K562 (cell line): ENCODE measurements at regions not wholly inside any gene's neighbourhood (a gene's known extent, or its start where the extent isn't known, plus 50 kb on each side); places are given as distances from the start of the nearest gene placed in this dataset.

Experiments used
- ATAC-seq: fragments of 200-7000 bp; cut with Tn5 transposase; 3 replicates; pipeline ENCODE4 v1.9.1; 2020; ENCODE audit warnings: moderate library complexity
- BruUV-seq: library from RNA; stranded (reverse); fragments of 400-500 nt; replicated peaks from 2 replicates; lab custom pipeline; 2021; lab: Mats Ljungman, UMichigan
- CTCF ChIA-PET: fragments of 300-600 bp; formaldehyde crosslinking; extraction: SDS; loops from one replicate; lab custom pipeline; 2021; ENCODE audit warnings: low intra/inter-chr PET ratio; lab: Yijun Ruan, JAX
- POLR2A ChIA-PET: fragments of 300-600, 350-650 bp; sonication (Branson Sonifier 250); formaldehyde crosslinking; extraction: SDS; loops from one replicate; lab custom pipeline; 2021; ENCODE audit warnings: antibody characterized with exemption, inconsistent platforms; lab: Yijun Ruan, JAX
- DNase-seq, 4 experiments: peaks; one replicate each; pipeline versions ENCODE4 v3.0.0 to v3.0.0-alpha.2; 2011 to 2018; ENCODE audit warnings: low spot score in 3 of 4, mixed read lengths in 3 of 4; ENCODE audit errors: extremely low read depth in 1 of 4
- FAIRE-seq: peaks from 2 replicates; lab custom pipeline; 2011; peaks lifted over from hg19 to GRCh38; lab: Jason Lieb, UNC
- H2AFZ ChIP-seq: 2 replicates; pipeline ENCODE4 v1.6.0; 2011; ENCODE audit warnings: low read depth, low read length, control low read depth, inconsistent platforms
- H3K27ac ChIP-seq: fragments of 200-600 bp; 3 replicates; pipeline ENCODE4 v1.8.0; 2011; ENCODE audit warnings: low read depth, mild to moderate bottlenecking, control low read depth, inconsistent platforms, low read length, moderate library complexity, mixed read lengths; ENCODE audit errors: extremely low read depth
- H3K27me3 ChIP-seq, 2 experiments: fragments of 300-600 bp in 1 of 2; 2 replicates in 1 of 2; 3 replicates in 1 of 2; pipeline versions ENCODE4 v1.6.0 to v1.8.0; 2011; ENCODE audit warnings: inconsistent platforms in 2 of 2, low read length in 2 of 2, mild to moderate bottlenecking in 1 of 2, mixed read lengths in 1 of 2, moderate library complexity in 1 of 2; ENCODE audit not compliant: control insufficient read depth in 2 of 2, insufficient read depth in 2 of 2
- H3K36me3 ChIP-seq: fragments of 300-600 bp; 3 replicates; pipeline ENCODE4 v1.8.0; 2011; ENCODE audit warnings: mild to moderate bottlenecking, low read length, inconsistent platforms; ENCODE audit not compliant: control insufficient read depth, insufficient read depth
- H3K4me1 ChIP-seq, 2 experiments: fragments of 200-600 bp in 1 of 2; replicated peaks in 1 of 2; 2 replicates in 1 of 2; 3 replicates in 1 of 2; pipeline versions ENCODE4 v1.5.1 to v1.8.0; 2011; ENCODE audit warnings: inconsistent platforms in 2 of 2, low read length in 2 of 2, mild to moderate bottlenecking in 1 of 2, mixed read lengths in 1 of 2, moderate library complexity in 1 of 2; ENCODE audit not compliant: control insufficient read depth in 2 of 2, insufficient read depth in 2 of 2
- H3K4me2 ChIP-seq: 2 replicates; pipeline ENCODE4 v1.6.1; 2011; ENCODE audit warnings: low read length, control low read depth, inconsistent platforms, mixed read lengths; ENCODE audit not compliant: insufficient read depth
- H3K4me3 ChIP-seq: fragments of 200-600 bp; sonication (generic), shearing (Covaris generic); 2 replicates; pipeline ENCODE4 v1.5.1; 2016; ENCODE audit warnings: control low read depth, inconsistent platforms
- H3K79me2 ChIP-seq: fragments of 200-600 bp; 3 replicates; pipeline ENCODE4 v1.8.0; 2011; ENCODE audit warnings: low read length, inconsistent platforms; ENCODE audit not compliant: control insufficient read depth, insufficient read depth
- H3K9ac ChIP-seq, 2 experiments: 2 replicates each; pipeline versions ENCODE4 v1.6.0 to v1.6.1; 2011; ENCODE audit warnings: low read depth in 2 of 2, low read length in 2 of 2, control low read depth in 1 of 2, inconsistent platforms in 1 of 2, mild to moderate bottlenecking in 1 of 2, mixed read lengths in 1 of 2; ENCODE audit not compliant: insufficient read depth in 1 of 2
- H3K9me1 ChIP-seq: one replicate; pipeline ENCODE4 v1.6.0; 2011; ENCODE audit warnings: inconsistent platforms, mild to moderate bottlenecking, low read length, moderate library complexity; ENCODE audit not compliant: control insufficient read depth, insufficient read depth
- H3K9me3 ChIP-seq: replicated peaks from 2 replicates; pipeline ENCODE4 v1.5.1; 2011; ENCODE audit warnings: low read depth, low read length, inconsistent platforms; ENCODE audit not compliant: control insufficient read depth, insufficient read depth
- H4K20me1 ChIP-seq: replicated peaks from 2 replicates; pipeline ENCODE4 v1.6.1; 2011; ENCODE audit warnings: low read length, inconsistent platforms, mixed read lengths; ENCODE audit not compliant: control insufficient read depth, insufficient read depth
- BRF1 ChIP-seq: IDR thresholded peaks from 3 replicates; pipeline ENCODE4 v1.6.1; 2011; ENCODE audit warnings: borderline replicate concordance, mild to moderate bottlenecking; ENCODE audit not compliant: insufficient read length; ENCODE audit errors: extremely low read depth
- CTCFL ChIP-seq: IDR thresholded peaks from 2 replicates; pipeline ENCODE4 v1.6.1; 2011; ENCODE audit warnings: borderline replicate concordance, low read depth, mild to moderate bottlenecking, moderate library complexity, low read length; ENCODE audit not compliant: insufficient read depth, poor library complexity, severe bottlenecking
- DACH1 ChIP-seq: fragments of 450-650 bp; IDR thresholded peaks from 2 replicates; pipeline ENCODE4 v1.6.1; 2018; ENCODE audit not compliant: partially characterized antibody
- NFE2L1 ChIP-seq: fragments of 450-650 bp; IDR thresholded peaks from 2 replicates; pipeline ENCODE4 v1.6.1; 2016; ENCODE audit warnings: missing genetic modification characterization, low read depth, mild to moderate bottlenecking, missing compliant biosample characterization, moderate library complexity, borderline replicate concordance
- NRF1 ChIP-seq, 2 experiments: fragments of 450-650 bp; IDR thresholded peaks in 1 of 2; conservative IDR thresholded peaks in 1 of 2; 2 replicates each; pipeline ENCODE4 v1.6.1; 2014; ENCODE audit warnings: mild to moderate bottlenecking in 2 of 2
- PHF21A ChIP-seq: fragments of 450-650 bp; IDR thresholded peaks from 2 replicates; pipeline ENCODE4 v1.6.1; 2017; ENCODE audit warnings: low read depth, borderline replicate concordance
- REST ChIP-seq, 2 experiments: fragments of 450-650 bp; formaldehyde crosslinking in 1 of 2; IDR thresholded peaks; 2 replicates each; pipeline versions ENCODE4 v1.4.0 to v1.6.1; 2014 to 2020; ENCODE audit warnings: mild to moderate bottlenecking in 2 of 2, borderline replicate concordance in 1 of 2, low read depth in 1 of 2
- TBL1XR1 ChIP-seq, 2 experiments: IDR thresholded peaks; 2 replicates each; pipeline ENCODE4 v1.6.1; 2012; ENCODE audit warnings: improper control_type of control experiment in 2 of 2, low read length in 2 of 2, mild to moderate bottlenecking in 1 of 2
- U2AF2 ChIP-seq: fragments of 200-400 bp; formaldehyde crosslinking; optimal IDR thresholded peaks from 2 replicates; pipeline ENCODE3; 2017; ENCODE audit warnings: low read depth, mild to moderate bottlenecking, low read length
- ZBTB12 ChIP-seq: fragments of 250-450 bp; sonication (Bioruptor Pico); IDR thresholded peaks from 2 replicates; pipeline ENCODE4 v1.4.0; 2020
- WGBS: fragments of 100-300 bp; shearing (Covaris generic); methylation state at CpG from one replicate; pipeline ENCODE4 v1.1.6; 2016; ENCODE audit warnings: low coverage, mixed read lengths; ENCODE audit not compliant: insufficient coverage; ENCODE audit errors: missing lambda C conversion rate; 5-methylcytosine and 5-hydroxymethylcytosine counted together
- in situ Hi-C: fragments of 300-500 bp; cut with MboI; formaldehyde crosslinking; loops from 4 replicates; pipeline ENCODE4 v1.15.0; 2018; ENCODE audit warnings: inconsistent platforms, mixed read lengths
- intact Hi-C: fragments of 100-400 bp; cut with micrococcal nuclease; formaldehyde crosslinking; loops from 2 replicates; pipeline ENCODE4 v1.14.2; 2022

GRCh38 chr11:110958216-110958615 is 246.0 kb upstream of the ARHGAP20 start:
- H3K4me1 ChIP-seq = no peaks in the 10 kb centered on the region
- intact Hi-C loops = no loop called here
- ATAC-seq (no peak), FAIRE-seq (no peak), DNase-seq (no peak)
- H3K36me3 ChIP-seq = no peaks in the 10 kb centered on the region
- no peak overlapping the region for H3K9ac ChIP-seq
- no peak overlapping the region for H3K4me2 ChIP-seq
- H3K9me3 ChIP-seq = no peaks in the 10 kb centered on the region
- H3K79me2 ChIP-seq = no peaks in the 10 kb centered on the region
- ChIA-PET CTCF (no interaction called here), POLR2A (no interaction called here)
- in situ Hi-C loops = no loop called here
- no peak overlapping the region for H3K4me3 ChIP-seq
- no peaks in the 10 kb centered on the region for H3K9me1 ChIP-seq
- no TSS peak for BruUV-seq
- no peak overlapping the region for H2AFZ ChIP-seq
- no peak overlapping the region for H3K27ac ChIP-seq
- WGBS = 1% methylated on average over 4 of the region's 4 CpGs
- TF ChIP-seq U2AF2 = no peak
- TF ChIP-seq NRF1 (conservative IDR thresholded peaks at IDR 0.05 in 1 of 2, IDR thresholded peaks at IDR 0.05 in 1 of 2) = no peak
- TF ChIP-seq BRF1 = no peak
- TF ChIP-seq REST (IDR thresholded peaks at IDR 0.05; ENCODE audit: borderline replicate concordance) = no peak
- no peak for TF ChIP-seq REST (CRISPR knock-in tag; IDR thresholded peaks at IDR 0.05; ENCODE audit: low read depth)
- no peak for TF ChIP-seq CTCFL
- no peak for TF ChIP-seq ZBTB12 (CRISPR knock-in tag)
- TF ChIP-seq TBL1XR1 (IDR thresholded peaks at IDR 0.05; ENCODE audit: low read length in 2 of 2) = no peak
- TF ChIP-seq PHF21A = no peak
- no peak for TF ChIP-seq NFE2L1 (tag)
- TF ChIP-seq DACH1 = no peak
- H4K20me1 ChIP-seq = no peaks in the 10 kb centered on the region
- H3K27me3 ChIP-seq = no peaks in the 10 kb centered on the region
